ENCODE measurements at regions not wholly inside any gene's neighbourhood (a gene's known extent, or its start where the extent isn't known, plus 50 kb on each side); places are given as distances from the start of the nearest gene placed in this dataset.

- no peak for TF ChIP-seq TAF1 (IDR thresholded peaks at IDR 0.05; ENCODE audit: borderline replicate concordance, low read depth, low read length)
- TF ChIP-seq POLR2A (IDR thresholded peaks at IDR 0.05; ENCODE audit: low read depth, low read length) = no peak
Observed at GRCh38 chr2:126970583-126970982, 71.9 kb downstream of the TEX51 start.

Measured in GM12892 (cell line).